ENCODE measurements at regions not wholly inside any gene's neighbourhood (a gene's known extent, or its start where the extent isn't known, plus 50 kb on each side); places are given as distances from the start of the nearest gene placed in this dataset.

DNA sequence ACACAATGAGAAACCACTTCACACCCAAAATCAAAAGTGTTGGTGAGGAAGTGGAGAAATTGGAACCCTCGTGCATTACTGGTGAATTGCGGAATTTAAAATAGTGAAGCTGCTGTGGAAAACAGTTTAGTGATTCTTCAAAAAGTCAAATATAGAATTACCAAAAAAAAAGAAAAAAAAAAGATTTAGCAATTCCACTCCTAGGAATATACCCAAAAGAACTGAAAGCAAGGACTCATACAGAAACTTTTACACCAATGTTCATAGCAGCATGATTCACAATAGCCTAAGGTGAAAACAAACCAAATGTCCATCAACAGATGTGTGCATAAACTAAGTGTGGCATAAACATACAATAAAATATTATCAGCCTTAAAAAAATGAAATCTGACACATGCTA is 364.3 kb upstream of the FAM241A start:
- CTCF ChIA-PET (ENCODE audit: partially characterized antibody), result interaction anchor here (1.4 to 2.7 kb wide), 2 partner anchors 74 to 140 kb away, joined by 4 to 11 read pairs; no protein-coding TSS in a partner anchor
- no peak overlapping the region for H3K27ac ChIP-seq (ENCODE audit: low read depth, low read length)
- TF ChIP-seq GABPA (IDR thresholded peaks at IDR 0.05; ENCODE audit: borderline replicate concordance, insufficient read depth, low read length), result no peak
- no peak for TF ChIP-seq YY1 (IDR thresholded peaks at IDR 0.05; ENCODE audit: low read depth, low read length)

More for the DNA sequence above, 364.3 kb upstream of the FAM241A start:
- Histone ChIP-seq H4K8ac (ENCODE audit: extremely low read depth, insufficient read depth, low read length) (no peak overlapping the region), H3K14ac (ENCODE audit: insufficient read length) (no peak overlapping the region), H3K4me2 (ENCODE audit: insufficient read depth in 1 of 2, low read depth in 2 of 2, low read length in 2 of 2) (no peak overlapping the region), H3K9me3 (ENCODE audit: insufficient read depth in 2 of 2, low read depth in 1 of 2, low read length in 1 of 2) (no peaks in the 10 kb centered on the region), H3K36me3 (ENCODE audit: control insufficient read depth in 2 of 4, insufficient read depth in 4 of 4, low read length in 3 of 4) (no peaks in the 10 kb centered on the region), H4K5ac (ENCODE audit: insufficient read length, low read depth, low read length) (no peak overlapping the region), H3K9ac (replicated peaks in 1 of 4; ENCODE audit: extremely low read depth in 1 of 4, low read depth in 3 of 4, low read length in 3 of 4) (no peak overlapping the region), H3K18ac (ENCODE audit: extremely low read depth, low read length) (no peak overlapping the region), H2BK20ac (ENCODE audit: low read length) (no peak overlapping the region), H4K91ac (replicated peaks; ENCODE audit: insufficient read length, low read length) (no peak overlapping the region), H2BK5ac (ENCODE audit: low read depth, low read length) (no peak overlapping the region), H2BK120ac (replicated peaks; ENCODE audit: low read depth, low read length) (no peak overlapping the region), H3K23me2 (ENCODE audit: low read depth, low read length) (no peaks in the 10 kb centered on the region), H4K20me1 (replicated peaks in 1 of 2; ENCODE audit: control insufficient read depth in 1 of 2, insufficient read depth in 2 of 2, low read length in 2 of 2) (no peaks in the 10 kb centered on the region), H2AK5ac (ENCODE audit: low read depth, low read length) (no peak overlapping the region), H3K56ac (replicated peaks; ENCODE audit: insufficient read length, low read depth, low read length) (no peak overlapping the region), H3K23ac (ENCODE audit: insufficient read length) (no peak overlapping the region), H3K79me2 (ENCODE audit: control insufficient read depth in 1 of 2, insufficient read depth in 2 of 2, low read length in 2 of 2) (no peaks in the 10 kb centered on the region), H3K79me1 (ENCODE audit: low read depth, low read length) (no peaks in the 10 kb centered on the region), H2AFZ (ENCODE audit: low read length) (no peak overlapping the region), H2BK15ac (ENCODE audit: low read length) (no peak overlapping the region), H3K4me3 (ENCODE audit: extremely low read depth in 1 of 4, insufficient read depth in 2 of 4, low read depth in 3 of 4, low read length in 4 of 4) (no peak overlapping the region), H3K4ac (replicated peaks; ENCODE audit: insufficient read length, low read depth, low read length) (no peak overlapping the region), H3K27me3 (replicated peaks in 1 of 4; ENCODE audit: control insufficient read depth in 3 of 4, extremely low read depth in 1 of 4, insufficient read depth in 3 of 4, low read length in 3 of 4) (no peaks in the 10 kb centered on the region), H2BK12ac (ENCODE audit: low read depth, low read length) (no peak overlapping the region), H3K4me1 (replicated peaks in 1 of 4; ENCODE audit: control insufficient read depth in 3 of 4, insufficient read depth in 4 of 4, low read length in 3 of 4) (peaks cover 0 to 5% (median 0%) of the 10 kb centered on the region in 4 experiments; a peak in 1 of 7 replicates)
- POLR2A ChIA-PET (ENCODE audit: partially characterized antibody), result no interaction called here
- 97% methylated on average over 2 of the region's 2 CpGs; no CpG with 5 or more reads in 1 of the 2 experiments for WGBS, 2 experiments (ENCODE audit: extremely low coverage in 1 of 2, insufficient coverage in 1 of 2, insufficient read length in 1 of 2, insufficient replicate concordance in 2 of 2, low coverage in 1 of 2, low lambda C conversion rate in 2 of 2, missing lambda C conversion rate in 1 of 2)
- FAIRE-seq (no peak), DNase-seq (ENCODE audit: low read depth in 1 of 2, low spot score in 2 of 2) (no peak)
